NCI-H526 (cell line): ENCODE measurements at regions not wholly inside any gene's neighbourhood (a gene's known extent, or its start where the extent isn't known, plus 50 kb on each side); places are given as distances from the start of the nearest gene placed in this dataset.

Experiments
- DNase-seq, 2 experiments: peaks; one replicate each; lab custom pipeline; 2025; lab: John Stamatoyannopoulos, UW

DNA sequence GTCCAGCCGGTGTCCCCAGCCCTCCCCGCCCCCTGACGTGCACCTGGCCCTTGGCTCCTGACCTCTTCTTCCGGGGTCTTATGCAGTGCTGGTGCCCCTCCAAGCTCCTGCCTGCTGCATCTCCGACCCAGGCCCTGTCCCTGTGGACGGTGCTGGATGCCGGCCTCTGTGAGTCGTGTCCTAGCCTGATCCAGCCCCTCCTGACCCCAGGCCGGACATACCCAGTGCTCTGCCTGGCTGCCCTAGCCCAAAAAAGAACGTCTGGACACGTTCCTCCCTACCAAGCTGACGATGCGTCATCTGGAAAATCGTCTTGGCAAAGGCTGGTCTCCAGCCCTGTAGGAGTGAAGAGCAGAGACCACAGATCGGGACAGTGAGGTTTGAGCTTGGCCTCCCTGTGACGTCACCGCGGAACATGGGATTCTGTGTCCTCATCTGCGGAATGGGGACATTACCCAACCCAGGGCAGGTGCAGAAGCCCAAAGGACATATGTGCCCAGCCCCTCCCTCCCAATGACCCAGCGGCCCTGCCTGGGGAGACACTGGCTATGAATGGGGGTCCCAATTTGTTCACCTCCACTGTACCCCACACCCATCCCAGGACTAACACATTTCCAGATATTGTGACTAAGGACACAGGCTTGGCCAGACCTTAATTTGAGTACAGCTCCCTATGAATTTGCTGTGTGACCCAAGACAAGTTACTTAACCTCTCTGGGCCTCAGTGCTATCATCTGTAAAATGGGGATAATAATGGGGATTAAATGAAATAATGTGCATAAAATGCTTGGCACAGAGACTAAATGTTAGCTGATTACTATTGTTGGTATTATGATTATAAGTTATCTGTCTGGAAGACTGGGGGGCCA is 51.0 kb upstream of the BCL11B start:
- no peak for DNase-seq

DNA sequence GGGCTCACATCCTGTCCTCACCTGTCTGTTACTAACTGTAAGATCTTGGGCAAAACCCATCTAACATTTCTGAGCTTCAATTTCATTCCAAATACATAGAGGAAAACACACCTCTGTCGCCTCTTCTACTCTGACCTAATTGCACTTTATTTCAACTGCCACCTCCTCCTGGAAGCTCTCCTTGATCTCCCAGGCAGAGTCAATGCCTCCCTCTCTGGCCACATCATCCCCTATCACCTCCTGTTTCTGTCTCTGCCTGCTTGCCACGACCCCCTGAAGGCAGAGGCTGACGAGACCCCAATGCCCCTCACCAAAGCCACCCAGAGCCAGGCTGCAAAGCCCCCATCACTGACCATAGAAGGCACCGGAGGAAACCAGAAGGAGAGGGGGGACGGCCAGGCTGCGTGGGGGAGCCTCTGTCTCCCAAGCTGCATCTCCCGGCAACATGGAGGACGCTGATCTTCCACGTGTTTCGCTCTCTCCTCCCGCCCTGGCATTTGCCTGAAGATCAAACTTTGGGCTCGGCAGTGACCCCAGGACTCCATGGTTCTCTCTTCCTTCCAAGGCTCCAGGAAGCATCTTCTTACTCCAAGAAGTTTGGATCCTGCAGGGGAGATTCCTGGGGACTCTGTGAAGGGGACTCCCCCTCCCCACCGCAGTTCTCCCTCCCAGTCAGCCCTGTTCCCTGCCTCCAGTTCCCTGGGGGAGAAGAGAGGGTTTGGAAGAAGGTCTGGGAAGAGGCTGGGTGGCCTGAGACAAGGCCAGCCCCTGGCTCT is 50.1 kb upstream of the BCL11B start:
- no peak for DNase-seq
